Trophoblast cell (in vitro differentiated cells and primary cell): ENCODE measurements at regions not wholly inside any gene's neighbourhood (a gene's known extent, or its start where the extent isn't known, plus 50 kb on each side); places are given as distances from the start of the nearest gene placed in this dataset.

ENCODE experiments used
- DNase-seq, 2 donors: peaks; one replicate each; pipeline ENCODE4 v3.0.0-alpha.2; 2016
- H2AFZ ChIP-seq: 2 replicates; pipeline ENCODE4 v1.6.1; 2013; ENCODE audit warnings: low read length, moderate library complexity, mild to moderate bottlenecking; ENCODE audit not compliant: insufficient read depth, poor library complexity
- H2AK5ac ChIP-seq: 2 replicates; pipeline ENCODE4 v1.6.1; 2013; ENCODE audit warnings: mild to moderate bottlenecking, low read length
- H2BK120ac ChIP-seq: 2 replicates; pipeline ENCODE4 v1.6.1; 2013; ENCODE audit warnings: low read length, mild to moderate bottlenecking, moderate library complexity; ENCODE audit not compliant: insufficient read depth, poor library complexity
- H2BK12ac ChIP-seq: 2 replicates; pipeline ENCODE4 v1.6.1; 2013; ENCODE audit warnings: mild to moderate bottlenecking, low read length, moderate library complexity
- H2BK5ac ChIP-seq: 2 replicates; pipeline ENCODE4 v1.6.1; 2013; ENCODE audit warnings: low read length, low read depth, moderate library complexity, mild to moderate bottlenecking; ENCODE audit not compliant: poor library complexity
- H3K14ac ChIP-seq: 2 replicates; pipeline ENCODE4 v1.6.1; 2013; ENCODE audit warnings: mild to moderate bottlenecking, low read length
- H3K18ac ChIP-seq: 2 replicates; pipeline ENCODE4 v1.6.1; 2013; ENCODE audit warnings: mild to moderate bottlenecking, low read length
- H3K23ac ChIP-seq: 2 replicates; pipeline ENCODE4 v1.6.1; 2013; ENCODE audit warnings: low read length
- H3K27ac ChIP-seq: 2 replicates; pipeline ENCODE4 v1.5.1; 2013; ENCODE audit warnings: low read depth, mild to moderate bottlenecking, inconsistent platforms, low read length, moderate library complexity
- H3K27me3 ChIP-seq: 2 replicates; pipeline ENCODE4 v1.6.1; 2013; ENCODE audit warnings: inconsistent platforms, mild to moderate bottlenecking, low read length, moderate library complexity; ENCODE audit not compliant: insufficient read depth
- H3K36me3 ChIP-seq, 2 experiments: 1 replicate in 1 of 2; 2 replicates in 1 of 2; pipeline ENCODE4 v1.6.1; 2013; ENCODE audit warnings: low read length in 2 of 2, mild to moderate bottlenecking in 2 of 2, moderate library complexity in 1 of 2; ENCODE audit not compliant: insufficient read depth in 2 of 2, control insufficient read depth in 1 of 2
- H3K4ac ChIP-seq: 2 replicates; pipeline ENCODE4 v1.6.1; 2013; ENCODE audit warnings: low read depth, mild to moderate bottlenecking, low read length, moderate library complexity
- H3K4me1 ChIP-seq, 2 experiments: 1 replicate in 1 of 2; 2 replicates in 1 of 2; pipeline ENCODE4 v1.6.1; 2013; ENCODE audit warnings: low read length in 2 of 2, mild to moderate bottlenecking in 2 of 2, moderate library complexity in 1 of 2; ENCODE audit not compliant: insufficient read depth in 2 of 2, control insufficient read depth in 1 of 2
- H3K4me2 ChIP-seq: 2 replicates; pipeline ENCODE4 v1.6.1; 2013; ENCODE audit warnings: inconsistent platforms, mild to moderate bottlenecking, low read length, moderate library complexity
- H3K4me3 ChIP-seq: 2 replicates; pipeline ENCODE4 v1.5.1; 2013; ENCODE audit warnings: mild to moderate bottlenecking, low read depth, low read length, inconsistent platforms
- H3K79me1 ChIP-seq: one replicate; pipeline ENCODE4 v1.6.1; 2013; ENCODE audit warnings: low read length
- H3K79me2 ChIP-seq: 2 replicates; pipeline ENCODE4 v1.6.1; 2013; ENCODE audit warnings: low read length, mild to moderate bottlenecking; ENCODE audit not compliant: control insufficient read depth, insufficient read depth, poor library complexity
- H3K9ac ChIP-seq: 2 replicates; pipeline ENCODE4 v1.6.1; 2013; ENCODE audit warnings: mild to moderate bottlenecking, low read length
- H3K9me3 ChIP-seq: 2 replicates; pipeline ENCODE4 v1.6.1; 2013; ENCODE audit warnings: low read depth, mild to moderate bottlenecking, control low read depth, inconsistent platforms, low read length; ENCODE audit not compliant: insufficient read depth
- H4K12ac ChIP-seq: 2 replicates; pipeline ENCODE4 v1.6.1; 2013; ENCODE audit warnings: low read depth, mild to moderate bottlenecking, low read length, moderate library complexity
- H4K8ac ChIP-seq: 2 replicates; pipeline ENCODE4 v1.6.1; 2013; ENCODE audit warnings: low read depth, mild to moderate bottlenecking, low read length, moderate library complexity
- H4K91ac ChIP-seq: one replicate; pipeline ENCODE4 v1.6.1; 2013; ENCODE audit warnings: low read depth, mild to moderate bottlenecking, low read length, moderate library complexity
- WGBS: extraction: QIAGEN DNeasy Blood & Tissue Kit; methylation state at CpG from one replicate; pipeline ENCODE4 v1.1.7; 2013; ENCODE audit warnings: missing lambda C conversion rate; ENCODE audit not compliant: insufficient read length, insufficient coverage; ENCODE audit errors: extremely low coverage; 5-methylcytosine and 5-hydroxymethylcytosine counted together

- Histone ChIP-seq H2AK5ac (no peak overlapping the region), H3K18ac (no peak overlapping the region), H3K14ac (no peak overlapping the region), H2BK120ac (no peak overlapping the region), H3K23ac (no peak overlapping the region), H3K9me3 (no peaks in the 10 kb centered on the region), H3K79me1 (no peaks in the 10 kb centered on the region), H2BK12ac (no peak overlapping the region), H3K79me2 (no peaks in the 10 kb centered on the region), H3K9ac (no peak overlapping the region), H4K8ac (no peak overlapping the region), H3K4me1 (no peaks in the 10 kb centered on the region), H3K27ac (no peak overlapping the region), H4K12ac (no peak overlapping the region), H4K91ac (no peak overlapping the region), H3K4me2 (no peak overlapping the region), H2AFZ (no peak overlapping the region), H3K27me3 (no peaks in the 10 kb centered on the region), H2BK5ac (no peak overlapping the region), H3K4me3 (no peak overlapping the region), H3K36me3 (no peaks in the 10 kb centered on the region), H3K4ac (no peak overlapping the region)
- DNase-seq, result no peak
- no CpG with 5 or more reads among the region's 2 CpGs for WGBS
These were observed 76.0 kb upstream of the DCBLD2 start for GRCh38 chr3:98977520-98977919.

- Histone ChIP-seq H3K79me1 (no peaks in the 10 kb centered on the region), H3K4me2 (no peak overlapping the region), H3K9ac (no peak overlapping the region), H3K27ac (no peak overlapping the region), H4K12ac (no peak overlapping the region), H3K23ac (no peak overlapping the region), H3K4me3 (no peak overlapping the region), H4K8ac (no peak overlapping the region), H2BK5ac (no peak overlapping the region), H3K79me2 (no peaks in the 10 kb centered on the region), H3K4me1 (no peaks in the 10 kb centered on the region), H2AFZ (no peak overlapping the region), H4K91ac (no peak overlapping the region), H2AK5ac (no peak overlapping the region), H2BK12ac (no peak overlapping the region), H3K27me3 (no peaks in the 10 kb centered on the region), H3K9me3 (no peaks in the 10 kb centered on the region), H3K4ac (no peak overlapping the region), H3K14ac (no peak overlapping the region), H3K36me3 (no peaks in the 10 kb centered on the region), H2BK120ac (no peak overlapping the region), H3K18ac (no peak overlapping the region)
- DNase-seq, result no peak
These were observed 72.9 kb upstream of the DCBLD2 start for GRCh38 chr3:98974442-98974841.

- DNase-seq, result no peak
- Histone ChIP-seq H4K91ac (no peak overlapping the region), H3K4me2 (no peak overlapping the region), H4K12ac (no peak overlapping the region), H3K14ac (no peak overlapping the region), H3K79me1 (no peaks in the 10 kb centered on the region), H3K18ac (no peak overlapping the region), H3K9me3 (no peaks in the 10 kb centered on the region), H3K4ac (no peak overlapping the region), H3K27ac (no peak overlapping the region), H2BK12ac (no peak overlapping the region), H3K79me2 (no peaks in the 10 kb centered on the region), H3K27me3 (no peaks in the 10 kb centered on the region), H2AK5ac (no peak overlapping the region), H3K36me3 (no peaks in the 10 kb centered on the region), H2BK120ac (no peak overlapping the region), H4K8ac (no peak overlapping the region), H3K9ac (no peak overlapping the region), H3K4me3 (no peak overlapping the region), H3K23ac (no peak overlapping the region), H3K4me1 (no peaks in the 10 kb centered on the region), H2AFZ (no peak overlapping the region), H2BK5ac (no peak overlapping the region)
- no CpG with 5 or more reads among the region's 3 CpGs for WGBS
These were observed 71.2 kb upstream of the DCBLD2 start for GRCh38 chr3:98972720-98973119.

- H3K79me2 ChIP-seq, result no peaks in the 10 kb centered on the region
- H4K12ac ChIP-seq, result no peak overlapping the region
- H4K8ac ChIP-seq, result no peak overlapping the region
- H4K91ac ChIP-seq, result no peak overlapping the region
- no peak overlapping the region for H3K27ac ChIP-seq
- no peak overlapping the region for H2BK120ac ChIP-seq
- no peak for DNase-seq
- no peaks in the 10 kb centered on the region for H3K79me1 ChIP-seq
- no peak overlapping the region for H3K14ac ChIP-seq
- H3K4me2 ChIP-seq, result no peak overlapping the region
- no peak overlapping the region for H3K18ac ChIP-seq
- no peak overlapping the region for H3K9ac ChIP-seq
- H3K4me3 ChIP-seq, result no peak overlapping the region
- H3K36me3 ChIP-seq, result no peaks in the 10 kb centered on the region
- H3K4me1 ChIP-seq, result no peaks in the 10 kb centered on the region
- no peak overlapping the region for H3K23ac ChIP-seq
- no peak overlapping the region for H2BK12ac ChIP-seq
- H2AK5ac ChIP-seq, result no peak overlapping the region
- H3K27me3 ChIP-seq, result no peaks in the 10 kb centered on the region
- no CpG with 5 or more reads among the region's 2 CpGs for WGBS
- H2AFZ ChIP-seq, result no peak overlapping the region
- H2BK5ac ChIP-seq, result no peak overlapping the region
- H3K9me3 ChIP-seq, result no peaks in the 10 kb centered on the region
- H3K4ac ChIP-seq, result no peak overlapping the region
These were observed 70.7 kb upstream of the DCBLD2 start for GRCh38 chr3:98972155-98972554.
